NCI-H2227 treated with DMSO at 0.1 percent for 48 hours (cell line): ENCODE measurements at regions not wholly inside any gene's neighbourhood (a gene's known extent, or its start where the extent isn't known, plus 50 kb on each side); places are given as distances from the start of the nearest gene placed in this dataset.
"Not testable (repeated sequence)": the region's sequence is repeated elsewhere in the genome, so short reads cannot be mapped to it uniquely, and the experiment has no call there.

Source experiments
- DNase-seq: peaks from one replicate; lab custom pipeline; 2025; lab: John Stamatoyannopoulos, UW

GRCh38 chr6:170198298-170198697 lies 92.6 kb downstream of the DLL1 start:
- DNase-seq = no peak

GRCh38 chr6:170193326-170193821 lies 97.5 kb downstream of the DLL1 start:
- no peak for DNase-seq

DNA sequence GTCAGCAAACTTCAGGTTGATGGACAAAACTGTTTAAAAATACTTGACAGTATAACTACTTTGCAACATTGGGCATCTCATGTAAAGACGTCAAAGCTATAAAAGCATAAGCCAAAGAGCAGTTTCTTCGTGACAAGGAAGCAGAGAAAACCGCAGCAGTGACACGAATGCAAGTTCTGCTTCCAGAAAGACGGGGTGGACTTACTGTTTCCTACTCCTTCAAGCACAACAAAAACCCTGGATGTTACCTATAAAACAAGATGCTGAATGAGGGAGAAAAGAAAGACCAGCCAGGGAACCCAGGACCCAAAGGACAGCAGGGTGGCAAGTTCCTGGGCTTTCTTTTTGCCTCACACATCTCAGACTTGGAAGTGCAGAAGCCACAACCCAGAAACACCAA lies 98.0 kb downstream of the DLL1 start:
- DNase-seq = no peak

DNA sequence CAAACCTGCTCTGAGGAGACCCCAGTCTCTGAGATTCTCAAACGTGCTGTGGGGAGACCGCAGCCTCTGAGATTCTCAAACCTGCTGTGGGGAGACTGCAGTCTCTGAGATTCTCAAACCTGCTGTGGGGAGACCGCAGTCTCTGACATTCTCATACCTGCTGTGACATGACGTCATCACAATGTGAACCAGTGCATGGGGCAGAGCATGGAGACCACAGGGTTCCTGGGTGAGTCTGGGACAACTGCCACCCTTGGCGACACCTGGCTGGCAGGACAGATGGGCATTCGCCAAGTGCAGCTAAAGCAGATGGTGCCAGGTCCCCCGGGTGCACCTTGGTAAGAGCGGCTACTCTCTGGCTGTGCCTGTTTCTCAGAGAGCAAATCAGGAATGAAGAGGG lies 98.8 kb downstream of the DLL1 start:
- DNase-seq = not testable (repeated sequence)

DNA sequence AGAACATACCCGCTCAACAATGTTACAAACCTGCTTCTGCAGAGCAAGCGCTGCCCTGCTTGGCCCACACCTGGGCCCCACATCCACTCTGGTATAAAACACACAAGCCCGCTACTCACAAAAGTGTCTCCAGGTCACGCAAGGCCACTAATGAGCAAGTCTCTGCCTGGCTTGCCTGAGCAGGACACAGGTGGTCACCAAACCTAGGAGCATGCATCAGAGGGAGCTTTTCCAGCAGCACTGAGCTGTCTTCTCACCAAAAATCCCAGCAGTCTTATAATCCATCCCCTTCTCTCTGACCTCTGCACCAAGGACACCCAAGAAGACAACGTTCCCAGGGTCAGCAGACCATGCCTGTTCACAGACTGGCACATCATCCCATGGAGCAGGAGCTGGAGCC lies 100.8 kb downstream of the DLL1 start:
- no peak for DNase-seq

DNA sequence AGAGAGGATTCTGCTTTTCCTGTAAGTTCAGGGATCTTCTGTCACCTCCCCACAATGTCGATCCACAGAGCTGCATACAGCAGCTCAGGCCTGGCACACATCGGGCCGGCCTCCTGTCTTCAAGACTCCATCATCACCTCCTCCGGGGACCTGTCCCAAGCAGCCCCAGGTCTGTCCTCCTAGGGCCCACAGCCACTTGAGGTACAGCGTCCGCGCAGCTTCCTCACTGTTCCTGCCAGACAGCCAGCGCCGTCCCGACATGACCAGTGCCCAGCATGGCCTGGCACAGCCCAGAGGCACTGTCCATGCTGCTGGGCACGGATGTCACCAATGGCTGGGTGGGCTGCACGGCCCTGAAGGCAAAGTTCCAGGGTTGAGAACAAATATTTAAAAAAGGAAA lies 101.6 kb downstream of the DLL1 start:
- DNase-seq = no peak

DNA sequence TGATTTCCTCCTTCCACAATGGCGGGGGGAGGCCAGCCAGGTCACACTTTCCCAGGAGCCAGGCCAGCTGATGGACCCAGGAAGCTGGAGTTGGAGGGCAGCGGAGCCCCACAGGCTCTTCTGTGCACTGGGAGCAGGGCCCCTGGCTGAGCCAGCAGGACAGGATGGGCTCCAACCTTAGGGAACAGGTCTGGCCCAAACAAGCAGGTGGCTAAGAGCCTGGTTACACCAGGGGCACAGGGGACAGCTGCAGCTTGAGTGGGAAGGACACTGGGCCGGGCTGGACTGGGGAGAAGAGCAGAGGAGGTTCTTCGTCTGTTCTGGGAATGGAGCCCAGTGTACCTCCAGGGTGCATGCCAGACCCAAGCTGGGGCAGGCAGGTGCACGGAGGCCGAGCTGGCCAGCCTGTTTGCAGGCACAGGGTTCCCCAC lies 102.3 kb downstream of the DLL1 start:
- DNase-seq = no peak

- no peak for DNase-seq
Observed at GRCh38 chr6:170187669-170188566, 103.0 kb downstream of the DLL1 start.

- DNase-seq = no peak
Observed at GRCh38 chr6:170186941-170187668, 103.8 kb downstream of the DLL1 start.

DNA sequence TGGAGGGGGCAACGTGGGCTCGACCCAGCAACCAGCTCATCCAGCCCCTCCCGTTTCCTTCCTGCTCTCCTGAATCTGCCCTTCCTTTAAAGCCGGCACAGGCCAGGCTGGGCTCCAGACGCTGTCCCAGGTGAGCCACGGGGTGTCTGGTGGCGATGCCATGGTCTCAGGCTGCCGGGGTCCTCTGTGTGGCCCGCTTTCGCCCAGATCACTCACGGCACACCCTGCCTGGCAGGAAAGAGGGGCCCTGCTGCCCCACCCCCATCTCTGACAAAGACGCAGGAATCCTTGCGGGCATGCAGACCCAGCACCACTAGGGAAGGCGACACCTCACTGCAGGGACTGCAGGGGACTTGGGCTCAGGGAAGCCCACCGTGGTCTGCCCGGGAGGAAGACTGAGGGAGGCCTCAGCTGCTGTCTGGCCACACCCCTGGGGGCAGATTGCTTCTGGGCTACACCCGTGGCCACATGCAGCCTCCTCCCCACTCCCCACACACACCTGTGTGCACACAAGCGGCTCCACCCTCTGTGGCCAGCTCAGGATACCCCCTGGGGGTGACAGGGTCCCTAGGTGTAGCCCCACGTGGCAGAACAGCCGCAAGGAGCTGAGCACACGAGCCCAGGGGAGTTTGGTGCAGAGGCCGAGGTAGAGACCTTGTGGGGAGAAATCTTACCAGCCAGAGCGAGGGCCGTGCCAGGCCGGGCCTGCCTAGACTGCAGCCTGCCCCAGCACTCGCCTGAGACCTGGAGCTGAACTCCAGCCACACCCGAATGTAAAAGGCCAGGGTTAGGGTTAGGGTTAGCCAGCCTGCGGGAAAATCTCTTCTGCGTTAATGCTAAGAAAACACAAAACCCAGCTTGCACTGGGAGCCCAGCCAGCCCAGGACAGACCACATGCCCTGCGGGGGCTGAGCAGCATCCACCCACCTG lies 104.6 kb downstream of the DLL1 start:
- no peak for DNase-seq

- DNase-seq = no peak
Observed at GRCh38 chr6:170185175-170185978, 105.5 kb downstream of the DLL1 start.

DNA sequence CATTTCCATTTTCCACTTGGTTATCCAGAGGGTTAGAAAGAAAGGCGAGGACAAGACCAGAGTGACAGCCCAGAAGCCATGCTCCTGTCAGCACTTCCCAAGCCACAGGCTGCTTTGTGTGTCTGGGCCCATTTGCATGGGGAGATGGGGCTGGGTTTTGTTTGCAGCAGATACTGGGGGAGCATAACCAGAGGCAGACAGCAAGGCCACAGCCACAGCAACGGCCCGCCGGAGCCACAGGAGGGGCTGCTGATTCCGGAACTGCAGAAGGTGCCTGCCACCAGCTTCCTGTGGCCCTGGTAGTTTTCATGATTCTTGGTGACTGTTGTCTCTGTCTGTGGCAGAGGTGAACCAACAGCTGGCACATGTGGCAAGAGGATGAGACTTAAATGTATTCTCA lies 106.6 kb downstream of the DLL1 start:
- DNase-seq = no peak

DNA sequence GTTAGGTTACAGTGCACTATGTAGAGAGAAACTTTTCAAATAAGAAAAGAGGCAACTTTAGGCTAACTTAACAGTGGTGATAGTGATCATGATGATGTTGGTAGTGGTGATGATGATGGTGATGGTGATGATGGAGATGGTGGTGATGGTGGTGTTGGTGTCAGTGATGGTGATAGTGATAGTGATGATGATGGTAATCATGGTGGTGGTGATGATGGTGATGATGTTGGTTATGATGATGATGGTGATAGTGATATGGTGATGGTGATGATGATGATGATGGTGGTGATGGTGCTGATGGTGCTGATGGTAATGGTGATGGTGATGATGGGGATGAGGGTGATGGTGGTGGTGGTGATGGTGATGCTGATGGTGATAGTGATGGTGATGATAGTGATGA lies 107.4 kb downstream of the DLL1 start:
- no peak for DNase-seq

GRCh38 chr6:170182781-170183120 lies 108.1 kb downstream of the DLL1 start:
- no peak for DNase-seq

DNA sequence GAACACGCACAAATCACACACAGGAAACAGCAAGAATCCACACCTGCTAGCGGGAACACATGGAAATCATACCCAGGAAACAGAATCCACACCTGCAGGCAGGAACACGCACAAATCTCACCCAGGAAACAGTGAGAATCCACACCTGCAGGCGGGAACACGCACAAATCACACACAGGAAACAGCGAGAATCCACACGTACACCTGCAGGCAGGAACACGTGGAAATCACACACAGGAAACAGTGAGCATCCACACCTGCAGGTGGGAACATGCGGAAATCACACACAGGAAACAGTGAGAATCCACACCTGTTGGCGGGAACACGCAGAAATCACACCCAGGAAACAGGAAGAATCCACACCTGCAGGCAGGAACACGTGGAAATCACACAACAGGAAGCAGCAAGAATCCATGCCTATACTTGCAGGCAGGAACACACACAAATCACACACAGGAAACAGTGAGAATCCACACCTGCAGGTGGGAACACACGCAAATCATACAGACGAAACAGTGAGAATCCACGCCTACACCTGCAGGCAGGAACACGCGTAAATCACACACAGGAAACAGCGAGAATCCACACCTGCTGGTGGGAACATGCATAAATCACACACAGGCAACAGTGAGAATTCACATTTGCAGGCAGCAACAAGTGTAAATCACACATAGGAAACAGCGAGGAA lies 108.6 kb downstream of the DLL1 start:
- no peak for DNase-seq

GRCh38 chr6:170181338-170181690 lies 109.6 kb downstream of the DLL1 start:
- no peak for DNase-seq

- DNase-seq = no peak
Observed at GRCh38 chr6:170180671-170181337, 110.1 kb downstream of the DLL1 start.

GRCh38 chr6:170179616-170180324 lies 111.1 kb downstream of the DLL1 start:
- DNase-seq = no peak
